EL (cell line): ENCODE measurements at regions not wholly inside any gene's neighbourhood (a gene's known extent, or its start where the extent isn't known, plus 50 kb on each side); places are given as distances from the start of the nearest gene placed in this dataset.
"Not testable (repeated sequence)": the region's sequence is repeated elsewhere in the genome, so short reads cannot be mapped to it uniquely, and the experiment has no call there.

Source experiments
- DNase-seq: peaks from one replicate; pipeline ENCODE4 v3.0.0-alpha.2; 2016

DNA sequence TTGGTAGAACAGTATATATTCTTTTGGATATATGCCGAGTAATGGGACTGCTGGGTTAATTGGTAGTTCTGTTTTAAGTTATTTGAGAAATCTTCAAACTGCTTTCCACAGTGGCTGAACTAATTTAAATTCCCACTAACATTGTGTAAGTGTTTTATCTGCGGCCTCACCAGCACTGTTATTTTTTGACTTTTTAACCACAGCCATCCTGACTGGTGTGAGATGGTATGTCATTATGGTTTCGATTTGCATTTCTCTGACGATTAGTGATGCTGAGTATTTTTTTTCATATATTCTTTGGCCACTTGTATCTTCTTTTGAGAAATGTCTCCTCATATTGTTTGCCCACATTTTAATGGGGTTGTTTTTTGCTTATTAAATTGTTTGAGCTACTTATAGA, 357.4 kb downstream of the C12orf50 start:
- DNase-seq: peak; percentile 49

- no peak for DNase-seq
Observed at GRCh38 chr12:87670448-87670847, 358.8 kb downstream of the C12orf50 start.

DNA sequence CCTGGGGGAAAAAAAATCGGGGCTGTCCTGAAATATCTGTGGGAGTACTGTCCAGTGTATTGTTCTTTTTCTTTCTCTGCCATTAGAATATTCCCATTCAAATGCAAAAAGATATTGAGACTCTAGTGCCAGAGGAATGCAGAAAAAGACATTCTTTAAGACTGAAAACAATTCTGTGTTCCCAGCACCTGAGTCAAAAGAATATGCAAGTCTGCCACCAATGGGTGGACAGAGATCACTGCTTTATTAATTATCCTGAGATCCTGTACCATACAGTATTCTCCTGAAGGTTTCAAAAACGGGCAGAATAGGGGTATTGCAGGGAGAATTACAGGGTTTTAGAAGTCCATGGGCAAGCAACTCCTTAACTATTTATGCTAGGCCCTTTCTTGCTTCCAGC, 361.8 kb downstream of the C12orf50 start:
- peak; percentile 31 for DNase-seq

GRCh38 chr12:87661786-87662377, 367.3 kb downstream of the C12orf50 start:
- DNase-seq: peak; percentile 18

DNA sequence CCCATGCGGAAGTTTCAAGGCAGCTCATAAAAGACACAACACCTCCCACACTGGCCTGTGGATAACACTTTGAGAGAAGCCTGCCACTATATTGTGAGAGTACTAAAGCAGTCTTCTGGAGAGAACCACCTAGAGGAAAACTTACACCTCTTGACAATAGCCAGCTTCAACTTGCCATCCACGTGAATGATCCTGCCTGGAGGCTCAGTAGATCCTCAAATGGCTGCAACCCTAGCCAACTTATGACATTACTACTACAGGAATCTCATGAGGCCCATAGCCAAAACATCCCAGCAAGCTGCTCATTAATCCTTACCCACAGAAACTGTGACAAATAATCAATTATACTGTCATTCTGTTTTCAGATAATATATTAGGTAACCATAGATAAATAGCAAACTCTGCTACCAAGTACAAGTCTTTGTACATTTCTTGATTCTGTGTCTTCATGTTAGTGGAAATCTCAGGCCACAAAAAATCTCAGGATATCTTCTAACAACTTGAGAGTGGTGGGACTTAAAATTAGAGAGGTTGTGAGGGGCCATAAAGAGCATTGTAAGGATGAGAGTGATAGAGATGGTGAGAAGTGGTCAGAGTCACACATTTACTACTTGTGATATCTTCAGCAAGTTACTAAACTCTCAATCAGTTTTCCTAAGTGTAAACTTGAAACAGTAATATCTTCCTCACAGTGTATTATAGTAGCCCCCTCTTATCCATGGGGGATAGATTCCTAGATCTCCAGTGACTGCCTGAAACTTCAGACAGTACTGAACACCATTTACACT, 368.0 kb downstream of the C12orf50 start:
- DNase-seq: peak; percentile 14

DNA sequence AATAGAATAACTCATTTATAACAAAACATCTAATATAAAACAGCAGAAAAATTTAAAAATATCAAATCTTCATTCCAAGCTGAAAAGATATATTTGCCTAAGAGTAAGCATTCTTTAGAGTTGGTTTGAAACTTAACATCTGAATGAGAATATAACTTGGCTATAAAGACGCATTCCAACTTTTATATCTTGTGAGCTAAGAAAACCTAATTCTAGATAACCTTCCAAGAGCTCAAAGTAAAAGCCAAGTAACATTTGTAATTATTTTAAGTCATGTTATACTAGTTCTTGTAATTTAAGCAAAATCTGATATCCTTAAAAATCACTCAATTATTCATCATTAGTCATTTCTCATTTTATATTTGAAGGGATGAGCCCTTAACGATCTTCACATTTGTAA, 368.9 kb downstream of the C12orf50 start:
- DNase-seq: no peak

GRCh38 chr12:87656311-87656710, 372.9 kb downstream of the C12orf50 start:
- no peak for DNase-seq

DNA sequence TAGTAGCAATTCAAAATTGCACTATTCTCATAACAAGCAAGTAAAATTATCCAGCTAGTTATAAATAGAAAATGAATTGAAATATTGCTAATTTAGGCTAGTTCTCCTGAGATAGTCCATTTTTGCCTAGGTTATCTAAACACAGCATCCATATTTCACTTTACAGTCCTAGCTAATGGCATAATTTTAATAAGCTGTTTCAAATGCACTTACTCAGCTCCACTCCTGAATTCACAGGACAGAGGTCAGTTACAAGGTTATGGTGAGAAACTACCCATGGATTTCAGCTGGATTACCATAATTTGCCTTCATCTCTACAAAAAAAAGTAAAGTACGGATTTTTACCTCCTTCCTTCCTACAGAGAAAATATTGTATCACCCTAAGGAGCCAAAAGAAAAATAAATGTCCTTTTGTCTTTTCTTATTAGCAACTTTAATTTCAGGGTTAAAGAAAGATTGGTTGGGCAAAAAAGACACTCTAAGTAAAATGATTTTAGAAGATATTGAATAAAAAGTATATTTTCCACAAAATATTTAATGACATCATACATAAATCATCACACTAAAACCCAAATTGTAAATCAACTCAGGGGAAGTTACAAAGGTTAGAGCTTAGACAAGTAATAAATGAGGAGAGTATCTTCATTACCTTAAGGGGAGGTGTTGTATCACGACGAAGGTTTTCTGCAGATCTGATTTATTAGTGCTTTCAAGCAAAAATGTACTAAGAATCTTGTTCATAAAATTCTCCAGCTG, 377.4 kb downstream of the C12orf50 start:
- DNase-seq: no peak

GRCh38 chr12:87642245-87642644, 387.0 kb downstream of the C12orf50 start:
- no peak for DNase-seq

- no peak for DNase-seq
Observed at GRCh38 chr12:87618199-87618598, 411.0 kb downstream of the C12orf50 start.

GRCh38 chr12:87612996-87613395, 416.2 kb downstream of the C12orf50 start:
- DNase-seq: no peak

GRCh38 chr12:87608321-87608720, 420.9 kb downstream of the C12orf50 start:
- DNase-seq: no peak

- peak; percentile 0 for DNase-seq
Observed at GRCh38 chr12:87603727-87604126, 425.5 kb downstream of the C12orf50 start.

GRCh38 chr12:87599459-87599858, 429.7 kb downstream of the C12orf50 start:
- DNase-seq: no peak

DNA sequence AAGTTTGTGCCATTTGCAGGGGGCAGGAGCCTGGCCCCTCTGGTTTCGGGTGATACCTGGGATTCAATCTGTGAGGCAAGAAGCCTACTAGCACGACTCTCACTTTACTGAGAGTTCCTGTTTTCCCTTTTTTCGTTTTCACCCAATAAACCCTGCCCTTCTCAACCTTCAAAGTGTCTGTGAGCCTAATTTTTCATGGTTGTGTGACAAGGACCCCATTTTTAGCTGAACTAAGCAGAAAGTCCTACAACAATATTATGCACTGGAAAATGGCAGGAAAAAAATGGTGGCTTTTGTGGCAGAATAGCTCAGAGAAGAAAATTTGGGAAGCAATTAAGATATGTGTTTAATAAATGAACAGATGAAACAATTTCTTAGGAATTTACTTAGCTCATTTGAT, 432.1 kb downstream of the C12orf50 start:
- DNase-seq: no peak

GRCh38 chr12:87596636-87597035, 432.6 kb downstream of the C12orf50 start:
- no peak for DNase-seq

DNA sequence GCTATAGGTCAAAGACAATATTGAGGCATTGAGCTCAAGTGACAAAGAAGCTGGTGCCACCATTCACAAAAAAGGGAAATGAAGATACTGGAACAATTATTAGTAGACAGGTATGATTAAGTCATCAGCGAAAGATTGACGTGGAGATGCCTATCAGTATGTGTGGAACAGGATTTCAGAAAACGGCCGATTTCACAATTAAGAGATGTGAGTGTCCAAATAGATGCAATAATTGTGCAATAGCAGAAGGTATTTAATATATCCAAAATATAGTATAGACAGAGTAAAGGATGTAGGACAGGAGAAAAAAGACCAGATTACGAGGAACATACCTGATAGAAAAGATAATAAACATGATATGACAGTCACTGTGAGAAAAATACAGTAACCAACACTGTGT, 433.1 kb downstream of the C12orf50 start:
- no peak for DNase-seq

DNA sequence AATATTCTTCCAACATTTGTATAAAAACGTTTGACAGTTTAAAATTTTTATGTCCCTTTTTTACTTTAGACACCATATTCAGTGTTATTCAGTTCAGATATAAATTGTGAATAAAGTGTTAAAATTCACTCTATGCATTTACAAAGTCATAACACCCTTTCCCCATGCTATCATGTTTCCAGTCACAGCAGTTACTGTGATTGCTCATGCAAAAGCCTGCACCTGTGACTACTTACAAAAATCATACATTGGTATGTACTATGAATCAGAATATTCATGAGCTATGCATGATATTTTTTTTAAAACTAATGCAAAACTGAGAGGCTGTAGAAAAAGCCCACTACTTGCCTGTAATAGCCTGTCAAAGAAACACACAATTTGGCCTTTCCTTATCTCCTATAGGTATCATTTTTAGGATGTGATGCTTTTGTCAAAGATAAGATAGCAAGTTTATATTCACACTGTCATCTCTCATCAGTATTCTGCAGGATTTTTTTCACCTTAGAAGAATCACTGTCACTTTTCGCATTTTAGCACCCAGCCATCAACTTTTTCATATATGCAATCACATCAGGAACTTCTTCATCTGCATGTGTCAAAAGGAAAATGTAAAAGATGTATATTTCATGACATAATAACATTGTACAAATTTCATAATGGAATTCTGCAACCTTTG, 443.2 kb downstream of the C12orf50 start:
- no peak for DNase-seq

DNA sequence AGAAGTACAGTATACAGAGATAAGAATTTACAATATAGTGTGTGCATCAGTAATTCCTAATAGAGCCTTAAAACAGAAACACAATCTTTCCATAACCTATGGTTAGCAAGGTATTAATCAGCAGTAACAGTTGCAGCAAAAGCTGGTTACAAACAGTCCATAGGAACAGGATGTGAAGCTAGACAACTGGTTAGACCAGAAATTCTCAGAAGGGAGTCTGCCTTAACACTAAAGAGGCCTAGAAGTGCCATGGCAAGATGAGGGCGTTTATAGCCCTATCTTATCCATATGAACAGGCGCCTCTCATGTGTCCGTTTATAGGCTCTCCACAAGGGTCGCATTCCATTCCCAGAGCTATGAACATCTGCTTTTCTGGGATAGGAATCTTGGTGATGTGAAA, 450.1 kb downstream of the C12orf50 start:
- DNase-seq: not testable (repeated sequence)

DNA sequence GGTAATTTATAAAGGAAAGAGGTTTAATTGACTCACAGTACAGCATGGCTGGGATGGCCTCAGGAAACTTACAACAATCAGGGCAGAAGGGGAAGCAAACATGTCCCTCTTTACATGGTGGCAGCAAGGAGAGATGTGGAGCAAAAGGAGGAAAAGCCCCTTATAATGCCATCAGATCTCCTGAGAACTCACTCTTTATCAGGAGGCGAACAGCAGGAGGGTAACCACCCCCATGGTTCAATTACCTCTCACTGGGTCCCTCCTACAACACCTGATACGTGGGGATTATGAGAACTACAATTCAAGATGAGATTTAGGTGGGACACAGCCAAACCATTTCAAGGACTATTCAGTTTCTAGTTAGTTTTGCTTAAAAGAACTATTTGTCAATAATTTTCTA, 453.3 kb downstream of the C12orf50 start:
- no peak for DNase-seq

DNA sequence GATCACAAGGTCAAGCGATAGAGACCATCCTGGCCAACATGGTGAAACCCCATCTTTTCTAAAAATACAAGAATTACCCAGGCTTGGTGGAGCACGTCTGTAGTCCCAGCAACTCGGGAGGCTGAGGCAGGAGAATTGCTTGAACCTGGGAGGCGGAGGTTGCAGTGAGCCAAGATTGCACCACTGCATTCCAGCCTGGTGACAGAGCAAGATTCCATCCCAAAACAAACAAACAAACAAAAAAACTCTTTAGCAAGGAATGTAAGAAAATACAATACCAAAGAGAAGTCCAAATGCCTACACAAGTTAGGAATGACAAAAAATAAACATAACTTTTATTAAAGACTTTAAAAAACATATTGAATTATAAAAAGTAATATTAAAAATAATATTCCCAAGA, 462.3 kb downstream of the C12orf50 start:
- peak; percentile 1 for DNase-seq

DNA sequence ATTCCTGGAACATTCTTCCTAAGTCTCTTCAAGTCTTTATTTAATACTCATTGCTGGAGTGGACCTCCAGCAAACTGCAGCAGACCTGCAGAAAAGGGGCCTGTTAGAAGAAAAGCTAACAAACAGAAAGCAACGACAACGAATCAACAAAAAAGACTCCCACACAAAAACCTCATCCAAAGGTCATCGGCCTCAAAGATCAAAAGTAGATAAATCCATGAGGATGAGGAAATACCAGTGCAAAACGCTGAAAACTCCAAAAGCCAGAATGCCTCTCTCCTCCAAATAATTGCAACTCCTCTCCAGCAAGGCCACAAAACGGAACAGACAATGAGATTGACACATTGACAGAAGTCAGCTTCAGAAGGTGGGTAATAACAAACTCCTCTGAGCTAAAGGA, 472.2 kb downstream of the C12orf50 start:
- DNase-seq: no peak

DNA sequence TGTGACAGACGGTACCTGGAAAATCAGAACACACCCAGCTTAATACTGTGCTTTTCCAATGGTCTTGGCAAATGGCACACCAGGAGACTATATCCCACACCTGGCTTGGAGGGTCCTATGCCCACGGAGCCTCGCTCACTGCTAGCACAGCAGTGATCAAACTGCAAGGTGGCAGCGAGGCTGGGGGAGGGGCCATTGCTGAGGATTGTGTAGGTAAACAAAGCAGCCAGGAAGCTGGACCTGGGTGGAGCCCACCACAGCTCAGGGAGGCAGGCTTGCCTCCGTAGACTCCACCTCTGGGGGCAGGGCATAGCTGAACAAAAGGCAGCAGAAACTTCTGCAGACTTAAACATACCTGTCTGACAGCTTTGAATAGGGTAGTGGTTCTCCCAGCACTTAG, 498.0 kb downstream of the C12orf50 start:
- DNase-seq: not testable (repeated sequence)
